ENCODE measurements at regions not wholly inside any gene's neighbourhood (a gene's known extent, or its start where the extent isn't known, plus 50 kb on each side); places are given as distances from the start of the nearest gene placed in this dataset.

GRCh38 chr13:64938660-64939059, 2291.5 kb downstream of the PCDH9 start:
- H3K9me3 Mint-ChIP-seq (ENCODE audit: unreplicated experiment) = no peaks in the 10 kb centered on the region
- H3K27me3 Mint-ChIP-seq (ENCODE audit: low read depth, unreplicated experiment) = no peaks in the 10 kb centered on the region
- no peaks in the 10 kb centered on the region for H3K4me1 Mint-ChIP-seq (ENCODE audit: low read depth, unreplicated experiment)
- H3K27ac ChIP-seq (ENCODE audit: low read depth, low read length) = no peak overlapping the region
- no peak overlapping the region for H2AFZ ChIP-seq (ENCODE audit: low read depth, low read length)
- H4K20me1 ChIP-seq (ENCODE audit: insufficient read depth, low read length) = no peaks in the 10 kb centered on the region
- H3K79me2 ChIP-seq (ENCODE audit: insufficient read depth, low read length) = no peaks in the 10 kb centered on the region
- H3K9me3 ChIP-seq (ENCODE audit: insufficient read depth, low read depth, low read length) = no peaks in the 10 kb centered on the region
- H3K4me3 Mint-ChIP-seq (ENCODE audit: unreplicated experiment) = no peak overlapping the region
- no peak overlapping the region for H3K4me2 ChIP-seq (ENCODE audit: low read length)
- H3K27me3 ChIP-seq (ENCODE audit: insufficient read depth, low read length) = no peaks in the 10 kb centered on the region
- FAIRE-seq (peak; percentile 69), DNase-seq (ENCODE audit: low read depth) (no peak)
- no peak overlapping the region for H3K9ac ChIP-seq (ENCODE audit: low read length)
- no peaks in the 10 kb centered on the region for H3K4me1 ChIP-seq (ENCODE audit: insufficient read depth, low read length)
- no peak overlapping the region for H3K27ac Mint-ChIP-seq (ENCODE audit: unreplicated experiment)
- no peak overlapping the region for H3K4me3 ChIP-seq (ENCODE audit: insufficient read depth, low read depth, low read length)
- TF ChIP-seq, protein P1, sequence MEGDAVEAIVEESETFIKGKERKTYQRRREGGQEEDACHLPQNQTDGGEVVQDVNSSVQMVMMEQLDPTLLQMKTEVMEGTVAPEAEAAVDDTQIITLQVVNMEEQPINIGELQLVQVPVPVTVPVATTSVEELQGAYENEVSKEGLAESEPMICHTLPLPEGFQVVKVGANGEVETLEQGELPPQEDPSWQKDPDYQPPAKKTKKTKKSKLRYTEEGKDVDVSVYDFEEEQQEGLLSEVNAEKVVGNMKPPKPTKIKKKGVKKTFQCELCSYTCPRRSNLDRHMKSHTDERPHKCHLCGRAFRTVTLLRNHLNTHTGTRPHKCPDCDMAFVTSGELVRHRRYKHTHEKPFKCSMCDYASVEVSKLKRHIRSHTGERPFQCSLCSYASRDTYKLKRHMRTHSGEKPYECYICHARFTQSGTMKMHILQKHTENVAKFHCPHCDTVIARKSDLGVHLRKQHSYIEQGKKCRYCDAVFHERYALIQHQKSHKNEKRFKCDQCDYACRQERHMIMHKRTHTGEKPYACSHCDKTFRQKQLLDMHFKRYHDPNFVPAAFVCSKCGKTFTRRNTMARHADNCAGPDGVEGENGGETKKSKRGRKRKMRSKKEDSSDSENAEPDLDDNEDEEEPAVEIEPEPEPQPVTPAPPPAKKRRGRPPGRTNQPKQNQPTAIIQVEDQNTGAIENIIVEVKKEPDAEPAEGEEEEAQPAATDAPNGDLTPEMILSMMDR (IDR thresholded peaks at IDR 0.05; ENCODE audit: insufficient read depth, low read depth, low read length) = no peak
- no peak for TF ChIP-seq EZH2 (IDR thresholded peaks at IDR 0.05; ENCODE audit: insufficient read depth, low read length)
- no peaks in the 10 kb centered on the region for H3K36me3 ChIP-seq (ENCODE audit: insufficient read depth, low read length)
- no peaks in the 10 kb centered on the region for H3K36me3 Mint-ChIP-seq (ENCODE audit: low read depth, unreplicated experiment)

DNA sequence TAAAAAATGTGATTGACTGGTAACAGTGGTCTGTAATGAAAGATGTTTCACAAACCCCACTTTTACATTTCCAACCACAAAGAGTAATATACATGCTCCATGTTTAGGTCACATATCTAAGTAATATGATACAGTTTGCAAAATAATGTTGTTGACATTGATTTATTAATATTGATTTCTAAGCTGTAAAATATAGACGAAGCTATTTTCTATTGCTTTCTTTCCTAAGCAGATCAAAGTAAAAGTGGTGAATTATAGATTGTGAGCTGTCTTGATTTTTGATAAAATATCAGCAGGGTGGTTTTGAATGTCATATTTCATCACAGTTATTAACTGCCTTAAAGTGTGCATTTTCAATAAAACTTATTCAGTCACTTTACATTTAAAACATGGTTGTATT, 2292.8 kb downstream of the PCDH9 start:
- Histone ChIP-seq H3K4me3 (ENCODE audit: insufficient read depth, low read depth, low read length) (no peak overlapping the region), H3K27me3 (ENCODE audit: insufficient read depth, low read length) (no peaks in the 10 kb centered on the region), H3K36me3 (ENCODE audit: insufficient read depth, low read length) (no peaks in the 10 kb centered on the region), H3K9ac (ENCODE audit: low read length) (no peak overlapping the region), H4K20me1 (ENCODE audit: insufficient read depth, low read length) (no peaks in the 10 kb centered on the region), H2AFZ (ENCODE audit: low read depth, low read length) (no peak overlapping the region), H3K4me1 (ENCODE audit: insufficient read depth, low read length) (no peaks in the 10 kb centered on the region), H3K79me2 (ENCODE audit: insufficient read depth, low read length) (no peaks in the 10 kb centered on the region), H3K27ac (ENCODE audit: low read depth, low read length) (no peak overlapping the region), H3K9me3 (ENCODE audit: insufficient read depth, low read depth, low read length) (no peaks in the 10 kb centered on the region), H3K4me2 (ENCODE audit: low read length) (no peak overlapping the region)
- Mint-ChIP-seq H3K36me3 (ENCODE audit: low read depth, unreplicated experiment) (no peaks in the 10 kb centered on the region), H3K27ac (ENCODE audit: unreplicated experiment) (no peak overlapping the region), H3K4me1 (ENCODE audit: low read depth, unreplicated experiment) (no peaks in the 10 kb centered on the region), H3K27me3 (ENCODE audit: low read depth, unreplicated experiment) (no peaks in the 10 kb centered on the region), H3K4me3 (ENCODE audit: unreplicated experiment) (no peak overlapping the region), H3K9me3 (ENCODE audit: unreplicated experiment) (no peaks in the 10 kb centered on the region)
- no peak for TF ChIP-seq EZH2 (IDR thresholded peaks at IDR 0.05; ENCODE audit: insufficient read depth, low read length)
- TF ChIP-seq, protein P1 (IDR thresholded peaks at IDR 0.05; ENCODE audit: insufficient read depth, low read depth, low read length) = no peak
- FAIRE-seq (no peak), DNase-seq (ENCODE audit: low read depth) (no peak)

GRCh38 chr13:64936879-64937278, 2293.3 kb downstream of the PCDH9 start:
- no peak for FAIRE-seq
- H3K4me1 Mint-ChIP-seq (ENCODE audit: low read depth, unreplicated experiment) = no peaks in the 10 kb centered on the region

More at GRCh38 chr13:64936879-64937278, 2293.3 kb downstream of the PCDH9 start:
- Histone ChIP-seq H3K36me3 (ENCODE audit: insufficient read depth, low read length) (no peaks in the 10 kb centered on the region), H3K4me2 (ENCODE audit: low read length) (no peak overlapping the region), H3K27ac (ENCODE audit: low read depth, low read length) (no peak overlapping the region), H4K20me1 (ENCODE audit: insufficient read depth, low read length) (no peaks in the 10 kb centered on the region), H3K27me3 (ENCODE audit: insufficient read depth, low read length) (no peaks in the 10 kb centered on the region), H3K79me2 (ENCODE audit: insufficient read depth, low read length) (no peaks in the 10 kb centered on the region), H3K9me3 (ENCODE audit: insufficient read depth, low read depth, low read length) (no peaks in the 10 kb centered on the region), H3K4me3 (ENCODE audit: insufficient read depth, low read depth, low read length) (no peak overlapping the region), H3K4me1 (ENCODE audit: insufficient read depth, low read length) (no peaks in the 10 kb centered on the region), H3K9ac (ENCODE audit: low read length) (no peak overlapping the region), H2AFZ (ENCODE audit: low read depth, low read length) (no peak overlapping the region)
- Mint-ChIP-seq H3K9me3 (ENCODE audit: unreplicated experiment) (no peaks in the 10 kb centered on the region), H3K36me3 (ENCODE audit: low read depth, unreplicated experiment) (no peaks in the 10 kb centered on the region), H3K27ac (ENCODE audit: unreplicated experiment) (no peak overlapping the region), H3K27me3 (ENCODE audit: low read depth, unreplicated experiment) (no peaks in the 10 kb centered on the region), H3K4me3 (ENCODE audit: unreplicated experiment) (no peak overlapping the region)
- no peak for TF ChIP-seq EZH2 (IDR thresholded peaks at IDR 0.05; ENCODE audit: insufficient read depth, low read length)
- TF ChIP-seq, protein P1 (IDR thresholded peaks at IDR 0.05; ENCODE audit: insufficient read depth, low read depth, low read length) = no peak
- DNase-seq (ENCODE audit: low read depth) = no peak

Measured in astrocyte (in vitro differentiated cells and primary cell).